GM12874 (cell line): ENCODE measurements at regions not wholly inside any gene's neighbourhood (a gene's known extent, or its start where the extent isn't known, plus 50 kb on each side); places are given as distances from the start of the nearest gene placed in this dataset.

Source experiments
- TF ChIP-seq, protein P1 (sequence below): IDR thresholded peaks from 2 replicates; pipeline ENCODE4 v1.5.1; 2011; ENCODE audit warnings: low read depth, mild to moderate bottlenecking, control low read depth, low read length, moderate library complexity; ENCODE audit not compliant: insufficient read depth

DNA sequence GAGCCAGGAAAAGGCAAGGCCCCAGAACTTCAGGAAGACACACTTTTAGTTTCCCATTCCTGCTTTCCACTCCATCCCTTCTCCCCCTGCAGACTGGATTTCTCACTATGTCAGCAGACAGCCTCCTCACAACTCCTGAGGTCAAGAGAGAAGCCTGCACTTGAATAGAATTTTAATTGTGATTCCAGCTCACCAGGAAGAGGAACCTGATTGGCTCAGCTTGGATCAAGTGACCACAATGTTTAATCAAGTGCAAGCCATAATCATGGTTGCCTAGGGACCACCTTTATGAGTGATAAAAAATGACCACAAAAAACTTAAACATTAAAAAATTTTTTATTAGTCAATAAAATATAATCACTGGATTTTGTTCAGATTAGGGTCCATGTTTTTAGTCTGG is 244.7 kb upstream of the RHOBTB1 start:
- TF ChIP-seq, protein P1, sequence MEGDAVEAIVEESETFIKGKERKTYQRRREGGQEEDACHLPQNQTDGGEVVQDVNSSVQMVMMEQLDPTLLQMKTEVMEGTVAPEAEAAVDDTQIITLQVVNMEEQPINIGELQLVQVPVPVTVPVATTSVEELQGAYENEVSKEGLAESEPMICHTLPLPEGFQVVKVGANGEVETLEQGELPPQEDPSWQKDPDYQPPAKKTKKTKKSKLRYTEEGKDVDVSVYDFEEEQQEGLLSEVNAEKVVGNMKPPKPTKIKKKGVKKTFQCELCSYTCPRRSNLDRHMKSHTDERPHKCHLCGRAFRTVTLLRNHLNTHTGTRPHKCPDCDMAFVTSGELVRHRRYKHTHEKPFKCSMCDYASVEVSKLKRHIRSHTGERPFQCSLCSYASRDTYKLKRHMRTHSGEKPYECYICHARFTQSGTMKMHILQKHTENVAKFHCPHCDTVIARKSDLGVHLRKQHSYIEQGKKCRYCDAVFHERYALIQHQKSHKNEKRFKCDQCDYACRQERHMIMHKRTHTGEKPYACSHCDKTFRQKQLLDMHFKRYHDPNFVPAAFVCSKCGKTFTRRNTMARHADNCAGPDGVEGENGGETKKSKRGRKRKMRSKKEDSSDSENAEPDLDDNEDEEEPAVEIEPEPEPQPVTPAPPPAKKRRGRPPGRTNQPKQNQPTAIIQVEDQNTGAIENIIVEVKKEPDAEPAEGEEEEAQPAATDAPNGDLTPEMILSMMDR = no peak

DNA sequence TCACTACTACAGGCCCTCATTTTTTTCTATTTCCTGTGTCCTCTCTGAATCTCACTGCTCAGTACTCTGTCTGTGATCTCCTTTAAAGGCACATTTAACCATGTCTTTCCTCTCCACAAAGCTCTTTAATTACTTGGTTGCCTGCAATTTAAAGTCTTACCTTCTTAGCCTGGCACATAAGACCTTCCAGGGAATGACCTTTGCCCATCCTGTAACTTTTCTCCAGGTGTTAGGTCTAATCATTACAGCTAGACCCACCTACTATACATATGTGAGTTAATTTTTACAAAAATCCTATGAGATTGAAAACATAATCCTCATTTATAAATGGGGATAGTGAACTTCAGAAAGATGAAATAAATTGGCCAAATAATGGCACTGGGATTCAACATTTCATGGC is 244.1 kb upstream of the RHOBTB1 start:
- TF ChIP-seq, protein P1 = no peak

DNA sequence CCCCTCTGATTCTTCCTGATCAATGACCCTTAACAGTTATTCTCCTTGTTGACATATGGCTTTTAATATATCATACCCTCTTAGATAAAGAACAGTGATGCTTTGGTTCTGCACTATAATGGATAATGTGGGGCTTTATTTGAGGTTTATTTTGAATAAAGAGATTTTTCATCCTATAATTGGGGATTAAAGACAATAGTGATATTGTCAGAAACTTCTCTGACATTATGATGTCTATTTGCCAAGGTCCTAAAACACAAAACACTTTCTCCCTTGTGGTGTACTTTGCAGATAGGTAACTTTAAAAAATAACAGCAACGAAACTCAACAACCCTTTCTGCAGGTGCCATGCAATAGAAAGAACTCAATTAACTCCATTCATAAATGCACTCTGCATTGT is 243.6 kb upstream of the RHOBTB1 start:
- TF ChIP-seq, protein P1 = no peak

DNA sequence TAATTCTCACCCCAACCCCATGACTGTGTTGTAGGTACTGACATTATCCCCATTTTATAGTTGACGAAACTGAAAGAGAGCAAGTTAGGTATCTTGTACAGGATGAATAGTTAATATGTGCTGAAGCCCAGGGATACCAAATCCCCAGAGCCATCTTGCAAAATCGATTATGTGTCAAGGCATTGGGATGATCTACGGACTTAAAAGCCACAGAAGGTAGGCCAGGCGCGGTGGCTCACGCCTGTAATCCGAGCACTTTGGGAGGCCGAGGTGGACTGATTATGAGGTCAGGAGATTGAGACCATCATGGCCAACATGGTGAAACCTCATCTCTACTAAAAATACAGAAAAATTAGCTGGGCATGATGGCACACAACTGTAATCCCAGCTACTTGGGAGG is 242.4 kb upstream of the RHOBTB1 start:
- TF ChIP-seq, protein P1 = no peak

DNA sequence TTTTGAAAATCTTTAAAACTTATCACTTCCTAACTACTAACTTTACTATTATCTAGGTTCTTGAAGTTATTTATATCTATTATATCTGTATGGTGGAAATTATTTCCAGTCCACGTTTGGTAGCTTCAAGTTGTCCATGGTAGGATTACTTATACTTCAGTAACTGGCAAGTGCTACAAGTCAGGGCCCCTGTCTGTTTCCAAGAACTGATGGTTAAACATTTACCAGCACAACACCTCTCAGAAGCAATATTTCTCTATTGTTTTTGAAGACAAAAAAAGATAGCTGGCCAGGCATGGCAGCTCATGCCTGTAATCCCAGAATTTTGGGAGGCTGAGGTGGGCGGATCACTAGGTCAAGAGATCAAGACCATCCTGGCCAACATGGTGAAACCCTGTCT is 240.4 kb upstream of the RHOBTB1 start:
- TF ChIP-seq, protein P1 = no peak

DNA sequence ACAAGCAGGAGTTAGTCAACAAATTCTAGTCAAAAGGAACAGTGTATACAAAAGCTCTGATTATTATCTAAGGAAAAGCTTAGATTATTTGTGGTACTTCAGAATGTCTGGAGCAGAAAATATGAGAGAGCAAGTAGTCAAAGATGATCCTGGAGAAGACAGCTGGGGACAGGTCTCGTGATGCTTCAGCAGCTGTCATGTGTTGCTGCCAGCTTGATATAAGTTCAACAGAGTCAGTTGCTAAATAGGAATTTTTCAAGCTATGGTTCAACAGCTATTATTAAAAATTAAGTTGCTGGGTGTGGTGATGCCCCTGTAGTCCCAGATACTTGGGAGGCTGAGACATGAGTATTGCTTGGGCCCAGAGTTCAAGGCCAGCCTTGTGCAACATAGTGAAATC is 240.0 kb upstream of the RHOBTB1 start:
- TF ChIP-seq, protein P1 = no peak

DNA sequence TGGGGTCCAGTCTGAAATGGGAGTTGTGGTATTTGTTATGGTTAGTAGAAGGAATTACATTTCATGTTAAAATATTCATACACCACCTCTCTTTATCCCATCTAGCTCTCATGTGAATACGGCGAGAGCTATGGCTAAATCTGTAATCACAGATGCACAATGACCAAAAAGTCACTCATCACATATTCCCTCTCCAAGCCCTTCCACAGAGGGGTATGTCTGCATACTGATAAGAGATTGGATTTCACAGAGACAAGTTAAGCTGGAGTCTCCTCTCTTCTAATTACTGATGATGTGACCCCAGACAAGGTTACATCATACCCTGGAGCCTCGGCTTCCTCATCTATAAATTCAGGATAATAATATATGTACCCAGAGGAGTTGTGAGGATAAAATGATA is 237.8 kb upstream of the RHOBTB1 start:
- TF ChIP-seq, protein P1 = no peak

DNA sequence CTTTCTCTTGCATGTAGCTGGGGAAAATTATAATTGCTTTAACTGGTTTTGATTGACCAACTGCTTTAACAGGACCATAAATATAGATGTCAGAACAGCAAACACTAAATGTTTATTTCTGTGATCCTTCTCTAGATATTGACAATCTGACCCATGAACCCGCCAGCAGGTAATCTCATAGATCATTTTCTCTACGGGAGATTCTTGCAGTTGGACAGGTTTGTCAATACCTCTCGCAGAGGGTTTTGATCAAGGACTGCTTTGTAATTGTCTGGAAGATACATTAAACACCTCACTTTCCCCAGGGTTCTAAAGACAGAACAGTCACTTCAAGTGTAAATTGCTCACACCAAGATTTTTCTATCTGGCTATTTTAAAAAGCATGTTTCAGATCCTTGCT is 235.8 kb upstream of the RHOBTB1 start:
- TF ChIP-seq, protein P1 = no peak
